VCaP (cell line): ENCODE measurements at regions not wholly inside any gene's neighbourhood (a gene's known extent, or its start where the extent isn't known, plus 50 kb on each side); places are given as distances from the start of the nearest gene placed in this dataset.

Experiments used
- H3K27ac ChIP-seq: fragments of 450-650 bp; 2 replicates; pipeline ENCODE4 v1.5.1; 2017
- CTCF ChIP-seq: fragments of 450-650 bp; conservative IDR thresholded peaks from 2 replicates; pipeline ENCODE4 v1.5.1; 2017; ENCODE audit warnings: mild to moderate bottlenecking, moderate library complexity

- no peak for TF ChIP-seq CTCF
- no peak overlapping the region for H3K27ac ChIP-seq
Measured at GRCh38 chr10:25661632-25662031, 272.4 kb upstream of the MYO3A start.

GRCh38 chr10:25666276-25666675 lies 267.8 kb upstream of the MYO3A start:
- no peak for TF ChIP-seq CTCF
- H3K27ac ChIP-seq: peak overlapping the region; percentile 70

- TF ChIP-seq CTCF: no peak
- no peak overlapping the region for H3K27ac ChIP-seq
Measured at GRCh38 chr10:25675204-25675603, 258.8 kb upstream of the MYO3A start.

GRCh38 chr10:25675615-25676014 lies 258.4 kb upstream of the MYO3A start:
- no peak overlapping the region for H3K27ac ChIP-seq
- TF ChIP-seq CTCF: no peak

- no peak for TF ChIP-seq CTCF
- no peak overlapping the region for H3K27ac ChIP-seq
Measured at GRCh38 chr10:25678220-25678619, 255.8 kb upstream of the MYO3A start.

- no peak for TF ChIP-seq CTCF
- H3K27ac ChIP-seq: no peak overlapping the region
Measured at GRCh38 chr10:25678666-25679065, 255.4 kb upstream of the MYO3A start.

- peak; percentile 77 for TF ChIP-seq CTCF
- H3K27ac ChIP-seq: no peak overlapping the region
Measured at GRCh38 chr10:25682203-25682851, 251.7 kb upstream of the MYO3A start.
